BLaER1 treated with 17β-estradiol and CSF1 and Interleukin-3, amounts not matched to agents 10 nM and 100 nM (cell line): ENCODE measurements at regions not wholly inside any gene's neighbourhood (a gene's known extent, or its start where the extent isn't known, plus 50 kb on each side); places are given as distances from the start of the nearest gene placed in this dataset.

ENCODE experiments used
- H3K27ac ChIP-seq, 11 experiments: shearing (Covaris generic); formaldehyde crosslinking; 2 replicates each; pipeline ENCODE4 v1.8.1; 2022
- H3K27me3 ChIP-seq, 11 experiments: shearing (Covaris generic); formaldehyde crosslinking; 2 replicates each; pipeline ENCODE4 v1.8.1; 2022
- H3K36me3 ChIP-seq, 11 experiments: shearing (Covaris generic); formaldehyde crosslinking; 2 replicates each; pipeline ENCODE4 v1.8.1; 2022
- H3K4me1 ChIP-seq, 10 experiments: shearing (Covaris generic); formaldehyde crosslinking; 2 replicates each; pipeline ENCODE4 v1.8.1; 2022
- H3K4me2 ChIP-seq, 11 experiments: shearing (Covaris generic); formaldehyde crosslinking; 2 replicates each; pipeline ENCODE4 v1.8.1; 2022
- H3K4me3 ChIP-seq, 10 experiments: shearing (Covaris generic); formaldehyde crosslinking; 2 replicates each; pipeline ENCODE4 v1.8.1; 2022
- H3K9ac ChIP-seq, 11 experiments: shearing (Covaris generic); formaldehyde crosslinking; 2 replicates each; pipeline ENCODE4 v1.8.1; 2022
- H3K9me3 ChIP-seq, 11 experiments: shearing (Covaris generic); formaldehyde crosslinking; replicated peaks in 1 of 11; 2 replicates each; pipeline ENCODE4 v1.8.1; 2022
- H4K20me1 ChIP-seq, 11 experiments: shearing (Covaris generic); formaldehyde crosslinking; 2 replicates each; pipeline ENCODE4 v1.8.1; 2022
- Cebpa-rat ChIP-seq, 11 experiments: shearing (Covaris generic); IDR thresholded peaks; 2 replicates each; pipeline ENCODE4 v1.8.1; 2022

DNA sequence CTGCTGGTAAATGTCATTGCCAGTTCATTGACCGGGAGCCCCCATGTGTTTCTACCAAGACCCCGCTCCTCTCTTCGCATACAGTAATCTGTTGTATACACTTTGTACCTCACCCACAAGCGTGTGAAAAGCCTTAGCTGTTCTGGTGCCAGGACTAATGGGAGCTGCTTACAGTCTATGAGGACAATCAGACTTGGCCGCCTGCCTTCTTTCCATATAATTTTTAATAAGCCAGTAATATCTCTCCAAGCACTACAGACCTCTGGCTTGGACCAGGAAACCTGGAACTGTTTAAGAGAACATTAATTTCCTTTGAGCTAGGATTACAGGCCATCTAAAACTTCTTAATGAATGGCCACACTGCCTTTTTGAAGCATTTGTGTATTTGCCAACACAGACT, 149.7 kb upstream of the MSX1 start:
- Histone ChIP-seq H3K4me3 (no peak overlapping the region), H3K4me1 (peaks cover 0 to 3% (median 0%) of the 10 kb centered on the region in 10 experiments; a peak in 5 of 20 replicates), H3K9me3 (peaks cover 0 to 17% (median 6%) of the 10 kb centered on the region in 11 experiments; a peak in 7 of 22 replicates), H4K20me1 (no peaks in the 10 kb centered on the region), H3K9ac (no peak overlapping the region), H3K4me2 (no peak overlapping the region), H3K36me3 (peaks cover 0 to 5% (median 0%) of the 10 kb centered on the region in 11 experiments; a peak in 1 of 22 replicates), H3K27me3 (no peaks in the 10 kb centered on the region), H3K27ac (no peak overlapping the region)
- TF ChIP-seq Cebpa-rat (IDR thresholded peaks at IDR 0.05): no peak

DNA sequence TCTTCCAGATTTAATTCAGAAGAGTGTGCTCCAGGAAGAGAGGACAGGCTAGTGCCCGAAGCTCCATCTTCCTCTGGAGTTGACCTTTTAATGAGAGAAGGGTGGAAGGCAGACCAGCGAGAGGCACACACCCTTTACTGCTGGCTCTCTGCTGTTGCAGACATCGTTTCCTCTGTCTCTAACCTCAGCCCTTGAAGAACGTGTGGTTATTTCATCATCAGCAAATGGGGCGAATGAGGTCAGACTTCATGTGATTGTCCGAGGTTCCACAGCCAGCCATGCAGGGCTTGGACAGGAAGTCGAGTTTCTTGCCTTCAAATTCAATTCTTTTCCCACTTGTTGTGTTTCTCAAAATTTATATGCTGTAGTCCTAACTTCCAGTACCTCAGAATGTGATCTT, 155.2 kb upstream of the MSX1 start:
- Histone ChIP-seq H3K9ac (no peak overlapping the region), H3K4me1 (peaks cover 0 to 16% (median 5%) of the 10 kb centered on the region in 10 experiments; a peak in 8 of 20 replicates), H3K27ac (peak overlapping the region in 1 of 11 experiments; percentile 28; a peak in 2 of 22 replicates), H4K20me1 (no peaks in the 10 kb centered on the region), H3K4me2 (peak overlapping the region in 8 of 11 experiments; percentile 14 to 63 (median 36); a peak in 13 of 22 replicates), H3K4me3 (no peak overlapping the region), H3K36me3 (peaks cover 0 to 6% (median 0%) of the 10 kb centered on the region in 11 experiments; a peak in 1 of 22 replicates), H3K9me3 (peaks cover 7 to 31% (median 23%) of the 10 kb centered on the region in 11 experiments; a peak in 18 of 22 replicates), H3K27me3 (no peaks in the 10 kb centered on the region)
- no peak for TF ChIP-seq Cebpa-rat (IDR thresholded peaks at IDR 0.05)

DNA sequence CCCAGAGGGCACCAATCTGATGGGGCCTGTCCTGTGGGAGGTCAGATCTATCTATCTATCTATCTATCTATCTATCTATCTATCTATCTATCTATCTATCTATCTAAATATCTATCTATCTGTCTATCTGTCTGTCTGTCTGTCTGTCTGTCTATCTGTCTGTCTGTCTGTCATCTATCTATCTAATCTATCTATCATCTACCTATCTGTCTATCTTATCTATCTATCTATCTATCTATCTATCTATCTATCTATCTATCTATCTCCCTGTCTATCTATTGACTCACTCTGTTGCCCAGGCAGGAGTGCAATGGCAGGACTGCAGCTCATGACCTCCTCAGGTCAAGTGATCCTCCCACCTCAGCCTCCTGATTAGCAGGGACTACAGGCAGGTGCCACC, 155.7 kb upstream of the STX18 start:
- H3K36me3 ChIP-seq: no peaks in the 10 kb centered on the region
- H3K4me2 ChIP-seq: no peak overlapping the region
- H3K27me3 ChIP-seq: no peaks in the 10 kb centered on the region
- no peak overlapping the region for H3K4me3 ChIP-seq
- no peak for TF ChIP-seq Cebpa-rat (IDR thresholded peaks at IDR 0.05)
- no peaks in the 10 kb centered on the region for H4K20me1 ChIP-seq
- peaks cover 0 to 8% (median 0%) of the 10 kb centered on the region in 10 experiments; a peak in 3 of 20 replicates for H3K4me1 ChIP-seq
- no peak overlapping the region for H3K9ac ChIP-seq
- H3K9me3 ChIP-seq: peaks cover 0 to 10% (median 4%) of the 10 kb centered on the region in 11 experiments; a peak in 4 of 22 replicates
- H3K27ac ChIP-seq: no peak overlapping the region

DNA sequence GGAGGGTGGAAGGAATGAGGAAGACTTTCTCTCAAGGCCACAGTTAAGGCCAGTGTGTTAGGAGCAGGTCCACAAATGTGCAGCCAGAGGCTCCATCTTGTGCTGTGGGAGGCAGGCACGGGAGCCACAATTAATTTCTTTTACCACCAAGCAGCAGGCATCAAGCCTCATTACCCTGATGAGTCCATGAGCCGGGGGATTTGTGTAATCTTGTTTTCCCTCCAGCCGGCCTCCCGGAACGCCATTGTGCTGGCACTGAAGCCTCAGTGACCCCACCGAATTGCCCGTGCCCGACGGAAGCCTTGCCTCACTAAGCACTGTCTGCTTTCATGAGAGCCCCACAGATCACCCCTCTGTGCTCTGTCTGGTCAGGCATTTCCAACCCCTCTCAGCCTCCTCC, 154.7 kb upstream of the STX18 start:
- Histone ChIP-seq H3K9me3 (0 out of 22 replicates have a peak, but pooled peaks cover 0 to under 1% (median 0%) of the 10 kb centered on the region in 11 experiments), H3K4me3 (no peak overlapping the region), H4K20me1 (no peaks in the 10 kb centered on the region), H3K36me3 (no peaks in the 10 kb centered on the region), H3K4me1 (peaks cover 0 to 8% (median 0%) of the 10 kb centered on the region in 10 experiments; a peak in 3 of 20 replicates), H3K4me2 (no peak overlapping the region), H3K27ac (no peak overlapping the region), H3K9ac (no peak overlapping the region), H3K27me3 (no peaks in the 10 kb centered on the region)
- no peak for TF ChIP-seq Cebpa-rat (IDR thresholded peaks at IDR 0.05)

DNA sequence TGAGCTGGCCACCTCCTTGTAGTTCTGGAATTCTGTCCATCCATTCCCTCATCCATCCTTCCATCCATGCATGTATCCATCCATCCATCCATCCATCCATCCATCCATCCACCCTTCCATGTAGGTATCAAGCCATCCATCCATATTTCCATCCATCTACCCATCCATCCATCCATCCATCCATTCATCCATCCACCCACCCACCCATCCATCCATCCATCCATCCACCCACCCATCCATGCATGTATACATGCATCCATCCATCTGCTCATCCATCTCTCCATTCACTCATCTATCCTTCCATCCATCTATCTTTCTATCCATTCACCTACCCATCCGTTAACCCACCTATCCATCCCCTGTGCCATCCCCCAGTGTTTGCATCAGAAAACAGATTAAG, 153.6 kb upstream of the STX18 start:
- Histone ChIP-seq H3K27me3 (no peaks in the 10 kb centered on the region), H3K4me2 (no peak overlapping the region), H3K4me1 (peaks cover 0 to 8% (median 0%) of the 10 kb centered on the region in 10 experiments; a peak in 3 of 20 replicates), H3K9ac (no peak overlapping the region), H3K4me3 (no peak overlapping the region), H3K27ac (no peak overlapping the region), H4K20me1 (no peaks in the 10 kb centered on the region), H3K36me3 (0 out of 22 replicates have a peak, but pooled peaks cover 0 to 3% (median 0%) of the 10 kb centered on the region in 11 experiments), H3K9me3 (peaks cover 0 to 7% (median 5%) of the 10 kb centered on the region in 11 experiments; a peak in 8 of 22 replicates)
- no peak for TF ChIP-seq Cebpa-rat (IDR thresholded peaks at IDR 0.05)

DNA sequence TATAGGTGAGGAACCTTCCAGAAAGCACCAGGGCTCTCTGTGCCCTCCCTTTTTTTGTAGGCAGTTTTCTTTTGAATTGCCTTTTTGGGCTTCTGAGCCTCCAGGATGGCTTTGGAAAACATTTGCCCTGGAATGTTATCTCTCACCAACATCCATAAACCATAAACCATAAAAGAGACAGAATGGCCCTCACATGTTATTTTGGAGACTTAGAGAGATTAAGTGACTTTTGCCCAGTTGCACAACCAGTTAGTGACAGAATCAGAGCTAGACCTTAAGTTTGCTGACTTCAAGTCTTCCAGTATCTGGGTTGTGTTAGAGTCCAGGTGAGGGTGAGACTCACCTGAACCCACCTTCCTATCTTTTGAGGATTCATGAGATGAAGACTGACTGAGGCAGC, 153.0 kb upstream of the STX18 start:
- Histone ChIP-seq H3K27ac (no peak overlapping the region), H3K27me3 (no peaks in the 10 kb centered on the region), H3K9me3 (peaks cover 0 to 12% (median 8%) of the 10 kb centered on the region in 11 experiments; a peak in 8 of 22 replicates), H3K9ac (no peak overlapping the region), H3K4me1 (peaks cover 0 to 8% (median 0%) of the 10 kb centered on the region in 10 experiments; a peak in 3 of 20 replicates), H3K36me3 (peaks cover 0 to 9% (median 0%) of the 10 kb centered on the region in 11 experiments; a peak in 1 of 22 replicates), H3K4me3 (no peak overlapping the region), H4K20me1 (no peaks in the 10 kb centered on the region), H3K4me2 (no peak overlapping the region)
- no peak for TF ChIP-seq Cebpa-rat (IDR thresholded peaks at IDR 0.05)

DNA sequence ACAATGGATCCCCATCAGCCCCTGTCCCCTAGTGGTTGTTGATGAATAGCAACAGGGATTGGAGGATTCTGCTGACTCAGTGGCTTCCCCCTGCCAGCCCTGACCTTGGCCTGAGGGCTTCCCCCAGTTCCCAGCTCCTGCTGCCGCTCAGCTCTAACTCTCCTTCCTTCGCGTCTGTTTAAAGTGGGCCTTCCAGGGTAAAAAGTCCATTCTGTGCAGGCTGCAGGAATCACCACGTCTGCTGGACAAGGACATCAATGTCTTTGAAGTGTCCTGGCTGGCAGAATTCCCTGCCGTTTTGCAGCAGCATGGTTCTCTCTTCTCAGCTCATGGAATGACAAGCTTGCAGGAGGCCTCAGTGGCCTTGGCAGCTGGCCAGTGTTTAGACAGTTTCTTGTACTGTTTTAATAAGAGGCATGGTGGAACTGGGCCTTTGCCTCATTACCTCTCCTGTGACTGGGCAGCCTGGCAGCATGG, 152.5 kb upstream of the STX18 start:
- Histone ChIP-seq H3K9me3 (peaks cover 0 to 13% (median 8%) of the 10 kb centered on the region in 11 experiments; a peak in 8 of 22 replicates), H3K36me3 (peaks cover 0 to 12% (median 0%) of the 10 kb centered on the region in 11 experiments; a peak in 1 of 22 replicates), H3K27me3 (no peaks in the 10 kb centered on the region), H3K27ac (no peak overlapping the region), H3K9ac (no peak overlapping the region), H3K4me3 (no peak overlapping the region), H3K4me1 (peaks cover 0 to 8% (median 0%) of the 10 kb centered on the region in 10 experiments; a peak in 3 of 20 replicates), H3K4me2 (no peak overlapping the region), H4K20me1 (no peaks in the 10 kb centered on the region)
- no peak for TF ChIP-seq Cebpa-rat (IDR thresholded peaks at IDR 0.05)

DNA sequence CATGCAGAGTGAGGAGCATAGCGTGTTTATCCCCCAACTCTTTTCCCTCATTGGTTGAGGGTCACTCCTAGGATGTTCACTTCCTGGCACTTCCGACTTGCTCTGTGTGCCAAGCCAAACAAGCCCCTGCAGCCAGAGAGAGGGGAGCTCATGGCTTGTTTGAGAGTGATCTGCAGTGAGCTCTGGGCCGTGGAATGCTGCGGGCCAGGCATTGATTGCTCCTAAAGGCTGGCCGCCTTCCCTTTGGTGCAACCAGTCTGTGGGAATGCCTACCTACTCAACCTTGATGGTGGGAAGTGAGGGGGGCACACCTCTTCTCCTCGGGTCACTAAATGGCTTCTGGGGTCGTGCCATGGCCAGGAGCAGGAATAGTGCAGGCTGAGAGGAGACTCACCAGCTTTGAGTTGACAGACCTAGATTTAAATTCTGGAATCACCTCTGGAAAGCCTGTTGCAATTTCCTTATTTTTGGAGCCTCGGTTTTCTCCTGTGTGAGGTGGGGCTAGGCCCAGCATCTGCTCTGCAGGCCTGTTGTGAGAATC, 152.0 kb upstream of the STX18 start:
- peaks cover 0 to 8% (median 0%) of the 10 kb centered on the region in 10 experiments; a peak in 3 of 20 replicates for H3K4me1 ChIP-seq
- no peak overlapping the region for H3K4me3 ChIP-seq
- no peak overlapping the region for H3K4me2 ChIP-seq
- H3K27ac ChIP-seq: no peak overlapping the region
- peaks cover 0 to 13% (median 8%) of the 10 kb centered on the region in 11 experiments; a peak in 8 of 22 replicates for H3K9me3 ChIP-seq
- no peak for TF ChIP-seq Cebpa-rat (IDR thresholded peaks at IDR 0.05)
- peaks cover 0 to 12% (median 0%) of the 10 kb centered on the region in 11 experiments; a peak in 1 of 22 replicates for H3K36me3 ChIP-seq
- no peak overlapping the region for H3K9ac ChIP-seq
- H4K20me1 ChIP-seq: no peaks in the 10 kb centered on the region
- H3K27me3 ChIP-seq: no peaks in the 10 kb centered on the region

DNA sequence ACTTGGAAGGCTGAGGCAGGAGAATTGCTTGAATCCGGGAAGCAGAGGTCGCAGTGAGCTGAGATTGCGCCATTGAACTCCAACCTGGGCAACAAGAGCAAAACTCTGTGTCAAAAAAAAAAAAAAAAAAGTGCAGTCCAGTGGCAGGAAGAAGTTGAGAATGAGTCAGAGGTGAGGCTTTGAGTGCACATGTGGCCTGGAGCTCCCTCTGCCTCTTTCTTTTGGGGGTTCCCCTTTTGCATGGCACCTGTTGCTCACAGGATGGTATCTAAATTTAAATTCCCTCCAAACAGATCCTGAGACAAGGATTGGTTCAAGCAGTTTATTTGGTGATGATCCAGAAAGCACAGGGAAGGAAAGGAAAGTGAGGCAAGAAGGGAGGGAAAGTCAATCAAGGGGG, 151.4 kb upstream of the STX18 start:
- no peak overlapping the region for H3K4me2 ChIP-seq
- H3K27me3 ChIP-seq: no peaks in the 10 kb centered on the region
- H3K9ac ChIP-seq: no peak overlapping the region
- H3K4me3 ChIP-seq: no peak overlapping the region
- peaks cover 0 to 8% (median 0%) of the 10 kb centered on the region in 10 experiments; a peak in 3 of 20 replicates for H3K4me1 ChIP-seq
- H3K9me3 ChIP-seq: peaks cover 0 to 13% (median 8%) of the 10 kb centered on the region in 11 experiments; a peak in 8 of 22 replicates
- H3K36me3 ChIP-seq: peaks cover 0 to 12% (median 0%) of the 10 kb centered on the region in 11 experiments; a peak in 1 of 22 replicates
- no peak for TF ChIP-seq Cebpa-rat (IDR thresholded peaks at IDR 0.05)
- no peaks in the 10 kb centered on the region for H4K20me1 ChIP-seq
- no peak overlapping the region for H3K27ac ChIP-seq
